ENCODE measurements at regions not wholly inside any gene's neighbourhood (a gene's known extent, or its start where the extent isn't known, plus 50 kb on each side); places are given as distances from the start of the nearest gene placed in this dataset.

DNA sequence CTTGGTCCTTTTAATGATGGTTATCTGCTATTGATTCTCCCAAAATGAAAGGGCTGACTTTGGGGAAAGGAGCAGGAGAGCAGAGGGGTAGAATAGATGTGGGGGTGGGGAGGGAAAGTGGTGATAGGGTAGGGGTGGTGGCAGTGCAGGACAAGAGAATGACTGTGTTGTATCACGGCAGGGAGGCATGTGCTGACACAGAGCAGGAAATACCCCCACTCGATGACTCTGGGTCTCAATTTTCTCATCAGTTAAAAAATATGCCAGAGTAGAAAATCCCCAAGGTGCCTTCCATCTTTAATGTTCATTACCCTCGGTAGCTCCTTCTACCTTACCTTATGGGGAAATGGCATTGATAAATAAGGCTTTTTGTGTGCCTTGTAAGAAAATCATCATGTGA is 79.0 kb upstream of the ATXN1 start:
- DNase-seq (ENCODE audit: insufficient read length) (no peak), FAIRE-seq (no peak)
- no peak for TF ChIP-seq POLR2AphosphoS5 (IDR thresholded peaks at IDR 0.05; ENCODE audit: low read depth, low read length)
- TF ChIP-seq TAF1 (IDR thresholded peaks at IDR 0.05; ENCODE audit: borderline replicate concordance, low read depth, low read length), result no peak
- no peak for TF ChIP-seq POLR2A (IDR thresholded peaks at IDR 0.05; ENCODE audit: low read depth, low read length)

DNA sequence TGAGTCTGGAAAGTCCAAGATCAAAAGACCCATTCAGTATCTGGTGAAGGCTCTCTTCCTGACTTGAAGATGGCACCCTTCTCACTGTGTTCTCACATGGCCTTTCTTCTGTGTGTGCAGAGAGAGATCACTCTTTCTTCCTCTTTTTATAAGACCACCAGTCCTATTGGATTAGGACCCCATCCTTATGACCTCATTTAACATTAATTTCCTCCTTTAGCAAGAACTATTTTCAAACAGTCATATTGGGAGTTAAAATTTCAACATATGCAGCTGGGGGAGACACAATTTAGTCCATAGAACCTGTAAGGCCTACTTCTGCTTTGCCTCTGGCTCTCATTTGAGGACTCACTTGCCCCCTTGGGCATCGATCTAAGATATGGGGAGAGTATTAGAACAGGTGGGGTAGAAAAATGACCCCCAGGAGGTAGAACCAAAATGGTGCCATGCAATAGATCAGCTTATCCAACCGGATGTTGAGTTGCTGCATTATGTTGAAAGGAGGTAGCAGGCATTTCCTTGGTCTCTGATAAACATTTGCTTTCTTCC is 78.4 kb upstream of the ATXN1 start:
- DNase-seq (ENCODE audit: insufficient read length) (no peak), FAIRE-seq (no peak)
- TF ChIP-seq POLR2A (IDR thresholded peaks at IDR 0.05; ENCODE audit: low read depth, low read length) (no peak), TAF1 (IDR thresholded peaks at IDR 0.05; ENCODE audit: borderline replicate concordance, low read depth, low read length) (no peak), POLR2AphosphoS5 (IDR thresholded peaks at IDR 0.05; ENCODE audit: low read depth, low read length) (no peak)

DNA sequence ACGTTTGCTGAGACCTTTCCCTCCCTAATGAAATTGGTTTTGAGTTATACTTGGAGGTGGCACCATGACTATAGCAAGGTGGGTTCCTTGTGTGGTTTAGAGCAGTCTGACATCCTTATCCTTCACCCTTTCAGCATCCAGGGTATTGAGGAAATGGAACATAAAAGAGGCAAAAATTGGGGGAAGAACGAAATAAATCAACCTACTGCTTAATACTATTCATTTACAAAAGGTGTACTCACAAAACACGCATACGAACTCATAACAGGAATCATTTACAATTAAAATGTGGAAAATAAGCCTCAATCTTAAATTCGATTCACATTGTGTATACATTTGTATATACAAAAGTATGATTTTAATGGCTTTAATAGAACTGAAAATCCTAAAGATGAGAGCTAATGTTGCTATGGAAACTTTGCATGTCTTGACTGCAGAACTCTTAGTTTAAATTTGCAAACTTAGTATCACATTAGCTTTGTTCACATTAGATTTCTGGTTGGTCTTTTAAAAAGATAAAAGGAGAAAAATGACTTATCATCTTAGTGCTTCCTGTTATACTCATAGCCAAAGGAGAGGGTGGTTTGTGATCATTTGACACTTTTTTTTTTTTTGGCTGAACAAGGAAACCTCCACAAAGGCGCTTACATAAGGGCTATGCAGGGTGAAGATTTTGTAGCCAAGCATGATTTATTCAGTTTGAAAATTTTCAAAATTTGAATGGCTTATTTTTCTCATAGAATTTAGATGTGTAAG is 76.1 kb upstream of the ATXN1 start:
- no peak for TF ChIP-seq POLR2AphosphoS5 (IDR thresholded peaks at IDR 0.05; ENCODE audit: low read depth, low read length)
- DNase-seq (ENCODE audit: insufficient read length) (no peak), FAIRE-seq (no peak)

DNA sequence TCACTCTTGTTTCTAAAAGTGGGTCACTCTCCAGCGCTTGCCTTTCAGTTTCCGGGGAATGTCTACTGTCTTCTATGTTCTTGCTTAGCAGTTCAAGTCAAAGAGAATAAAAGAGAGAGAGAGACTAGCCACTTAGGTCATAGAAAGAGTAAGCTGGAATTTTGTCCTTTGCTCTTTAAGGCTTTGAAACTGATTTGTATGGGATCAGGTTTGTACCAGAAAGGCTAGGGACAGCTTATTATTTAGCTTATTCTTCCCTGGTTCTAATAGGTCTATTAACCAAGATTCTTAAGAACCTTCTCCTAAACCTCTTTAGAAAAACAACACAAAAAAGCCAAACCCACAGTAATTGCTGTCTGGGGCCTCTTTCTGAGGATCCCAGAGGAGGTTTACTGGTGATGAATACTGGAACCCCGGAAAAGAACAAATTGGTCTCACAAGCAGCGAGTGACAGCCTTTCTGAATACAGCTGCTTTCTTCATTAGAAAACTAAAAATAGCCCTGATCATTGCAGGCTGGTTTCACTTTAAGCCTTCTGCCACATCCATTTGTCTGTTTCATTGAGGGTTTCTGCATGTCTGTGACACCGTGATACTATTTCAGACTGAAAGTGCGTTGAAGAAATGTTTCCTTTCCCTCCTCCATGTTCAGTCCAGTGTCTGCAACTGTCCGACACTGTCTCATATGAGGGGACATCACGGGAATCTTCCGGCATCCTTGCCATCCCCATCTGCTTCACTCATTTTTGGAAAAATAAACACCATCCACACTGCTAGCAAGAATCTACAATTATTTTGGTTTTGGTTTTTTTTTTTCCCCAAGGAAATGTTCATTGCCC is 75.1 kb upstream of the ATXN1 start:
- DNase-seq (ENCODE audit: insufficient read length) (peak; percentile 33), FAIRE-seq (peak; percentile 84)
- TF ChIP-seq TAF1 (IDR thresholded peaks at IDR 0.05; ENCODE audit: borderline replicate concordance, low read depth, low read length), result no peak
- TF ChIP-seq POLR2A (IDR thresholded peaks at IDR 0.05; ENCODE audit: low read depth, low read length), result no peak
- TF ChIP-seq POLR2AphosphoS5 (IDR thresholded peaks at IDR 0.05; ENCODE audit: low read depth, low read length), result peak; percentile 36; the same call in 1 of the 2 replicates

DNA sequence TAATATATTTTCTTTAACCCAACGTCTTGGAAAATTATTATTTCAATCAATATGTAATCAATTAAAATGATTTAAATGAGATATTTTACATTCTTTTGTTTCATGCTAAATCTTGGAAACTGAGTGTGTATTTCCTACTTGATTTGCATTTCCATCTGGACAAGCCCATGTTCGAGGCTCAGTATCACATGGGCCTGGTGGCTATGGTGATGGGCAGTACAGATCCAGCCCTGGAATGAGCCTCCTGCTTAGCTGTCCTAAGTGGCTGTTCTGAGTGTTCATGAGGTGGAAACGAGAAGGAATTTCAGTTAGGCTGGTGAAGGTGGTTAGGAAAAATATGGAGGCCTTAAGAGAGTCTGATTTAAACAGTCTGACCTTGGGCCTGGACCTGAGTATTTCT is 73.0 kb upstream of the ATXN1 start:
- no peak for DNase-seq (ENCODE audit: insufficient read length)
- TF ChIP-seq TAF1 (IDR thresholded peaks at IDR 0.05; ENCODE audit: borderline replicate concordance, low read depth, low read length), result no peak
- TF ChIP-seq POLR2AphosphoS5 (IDR thresholded peaks at IDR 0.05; ENCODE audit: low read depth, low read length), result no peak
- TF ChIP-seq POLR2A (IDR thresholded peaks at IDR 0.05; ENCODE audit: low read depth, low read length), result no peak
- FAIRE-seq, result no peak

DNA sequence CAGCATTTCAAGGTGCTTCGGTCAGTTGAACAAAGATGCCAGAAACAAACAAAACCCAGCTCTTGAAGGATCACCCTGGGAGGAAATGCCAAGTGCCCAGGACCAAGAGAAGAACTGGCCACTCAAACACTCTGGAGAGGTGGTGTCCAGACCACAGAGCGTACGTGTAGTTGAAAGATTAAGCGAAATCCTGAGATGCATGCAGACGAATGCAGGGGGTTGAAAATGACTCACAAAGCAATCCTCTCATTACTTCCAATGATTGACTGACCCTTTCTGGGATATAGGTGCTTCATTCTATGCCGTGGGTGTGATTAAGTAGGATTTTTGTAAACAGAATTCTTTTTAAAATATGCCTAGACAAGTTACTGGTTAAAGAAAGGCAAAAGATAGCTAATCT is 71.5 kb upstream of the ATXN1 start:
- no peak for DNase-seq (ENCODE audit: insufficient read length)
- TF ChIP-seq POLR2AphosphoS5 (IDR thresholded peaks at IDR 0.05; ENCODE audit: low read depth, low read length), result no peak
- TF ChIP-seq TAF1 (IDR thresholded peaks at IDR 0.05; ENCODE audit: borderline replicate concordance, low read depth, low read length), result no peak
- no peak for TF ChIP-seq POLR2A (IDR thresholded peaks at IDR 0.05; ENCODE audit: low read depth, low read length)
- FAIRE-seq, result no peak

DNA sequence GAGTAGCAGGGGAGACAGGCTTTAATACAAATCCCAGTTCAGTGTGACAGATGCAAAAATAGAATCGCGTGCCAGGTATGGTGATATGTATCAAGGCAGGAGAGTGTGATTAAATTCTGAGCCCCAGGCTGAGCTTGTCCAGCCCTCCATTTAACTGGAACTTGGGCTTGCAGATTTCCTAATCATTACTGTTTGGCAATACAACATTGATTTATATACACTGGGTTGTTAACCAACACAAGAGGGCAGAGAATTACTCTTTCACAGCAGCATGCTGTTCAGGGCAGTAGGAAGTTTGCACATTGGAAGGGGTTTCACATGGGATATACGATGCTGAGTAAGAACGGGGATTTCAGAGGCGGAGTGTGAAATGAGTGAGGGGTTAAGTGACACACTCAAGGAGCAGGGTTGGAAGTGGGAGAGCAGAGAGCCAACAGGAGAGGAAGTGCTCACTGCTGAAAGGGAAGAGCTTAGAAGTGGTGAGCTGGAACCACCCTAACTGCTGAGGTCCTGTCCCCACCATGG is 70.8 kb upstream of the ATXN1 start:
- FAIRE-seq (no peak), DNase-seq (ENCODE audit: insufficient read length) (no peak)
- TF ChIP-seq POLR2AphosphoS5 (IDR thresholded peaks at IDR 0.05; ENCODE audit: low read depth, low read length) (no peak), POLR2A (IDR thresholded peaks at IDR 0.05; ENCODE audit: low read depth, low read length) (no peak), TAF1 (IDR thresholded peaks at IDR 0.05; ENCODE audit: borderline replicate concordance, low read depth, low read length) (no peak)

DNA sequence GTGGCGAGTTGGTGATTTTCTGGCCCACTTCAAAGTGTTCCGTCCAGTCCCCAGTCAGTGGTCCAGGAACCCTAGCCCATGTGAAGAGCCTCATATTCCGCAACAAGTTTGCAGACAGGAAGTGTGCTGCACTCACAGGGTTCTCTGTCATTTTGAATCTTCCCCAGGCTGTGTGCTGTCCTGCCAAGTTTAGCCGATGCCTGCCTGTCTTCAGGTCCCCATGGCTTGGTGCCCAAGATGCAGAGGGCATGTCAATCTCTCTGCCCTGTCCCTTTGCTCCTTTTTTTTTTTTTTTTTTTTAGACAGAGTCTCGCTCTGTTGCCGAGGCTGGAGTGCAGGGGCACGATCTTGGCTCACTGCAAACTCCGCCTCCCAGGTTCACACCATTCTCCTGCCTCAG is 69.9 kb upstream of the ATXN1 start:
- FAIRE-seq (no peak), DNase-seq (ENCODE audit: insufficient read length) (no peak)
- TF ChIP-seq POLR2AphosphoS5 (IDR thresholded peaks at IDR 0.05; ENCODE audit: low read depth, low read length), result no peak
- no peak for TF ChIP-seq TAF1 (IDR thresholded peaks at IDR 0.05; ENCODE audit: borderline replicate concordance, low read depth, low read length)
- no peak for TF ChIP-seq POLR2A (IDR thresholded peaks at IDR 0.05; ENCODE audit: low read depth, low read length)

DNA sequence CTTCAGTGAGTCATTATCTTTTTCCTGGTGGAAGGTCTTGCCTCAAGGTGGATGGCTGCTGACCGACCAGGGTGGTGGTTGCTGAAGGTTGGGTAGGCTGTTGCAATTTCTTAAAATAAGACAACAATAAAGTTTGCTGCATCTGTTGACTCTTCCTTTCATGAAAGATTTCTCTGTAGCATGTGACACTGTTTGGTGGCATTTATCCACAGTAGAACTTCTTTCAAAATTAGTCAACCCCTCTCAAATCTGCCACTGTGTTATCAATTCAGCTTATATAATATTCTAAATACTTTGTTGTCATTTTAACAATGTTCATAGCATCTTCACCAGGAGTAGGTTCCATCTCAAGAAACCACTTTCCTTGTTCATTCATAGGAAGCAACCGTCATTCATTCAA is 66.8 kb upstream of the ATXN1 start:
- TF ChIP-seq POLR2A (IDR thresholded peaks at IDR 0.05; ENCODE audit: low read depth, low read length) (no peak), POLR2AphosphoS5 (IDR thresholded peaks at IDR 0.05; ENCODE audit: low read depth, low read length) (no peak), TAF1 (IDR thresholded peaks at IDR 0.05; ENCODE audit: borderline replicate concordance, low read depth, low read length) (no peak)
- FAIRE-seq, result no peak
- DNase-seq (ENCODE audit: insufficient read length), result no peak

DNA sequence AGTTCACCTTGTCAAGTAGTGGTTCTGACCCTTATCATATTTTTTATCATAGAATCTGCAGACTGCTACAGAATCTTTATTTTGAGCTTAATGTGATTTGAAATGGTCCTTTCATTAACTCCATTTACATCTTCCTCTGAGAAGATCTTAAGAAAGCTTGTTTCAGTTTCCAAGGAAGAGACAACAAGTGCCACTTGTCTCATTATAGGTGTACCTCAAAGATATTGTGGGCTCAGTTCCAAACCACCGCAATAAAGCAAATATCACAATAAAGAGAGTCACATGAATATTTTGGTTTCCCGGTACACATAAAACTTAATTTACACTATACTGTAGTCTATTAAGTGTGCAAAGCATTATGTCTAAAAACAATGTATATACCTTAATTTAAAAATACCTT is 66.4 kb upstream of the ATXN1 start:
- TF ChIP-seq POLR2AphosphoS5 (IDR thresholded peaks at IDR 0.05; ENCODE audit: low read depth, low read length) (no peak), POLR2A (IDR thresholded peaks at IDR 0.05; ENCODE audit: low read depth, low read length) (no peak), TAF1 (IDR thresholded peaks at IDR 0.05; ENCODE audit: borderline replicate concordance, low read depth, low read length) (no peak)
- no peak for DNase-seq (ENCODE audit: insufficient read length)
- FAIRE-seq, result no peak

DNA sequence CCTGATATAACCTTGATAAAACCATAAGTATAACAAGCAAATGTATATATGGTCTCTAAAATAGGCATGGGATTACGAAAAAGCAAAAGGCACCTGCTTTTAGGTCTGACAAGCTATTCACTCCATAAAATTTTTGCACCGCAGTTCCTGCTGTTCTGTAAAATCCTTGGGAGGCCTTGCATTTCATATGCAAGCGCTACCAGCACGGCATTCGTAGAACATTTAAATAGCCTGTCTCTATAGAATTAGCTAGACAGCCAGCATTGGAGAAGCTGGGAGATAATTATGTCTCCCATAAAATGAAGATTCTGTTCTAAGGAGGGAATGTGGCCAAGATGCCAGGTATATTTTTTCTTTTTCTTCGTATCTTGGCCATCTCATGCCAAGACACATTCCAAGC is 64.5 kb upstream of the ATXN1 start:
- TF ChIP-seq TAF1 (IDR thresholded peaks at IDR 0.05; ENCODE audit: borderline replicate concordance, low read depth, low read length) (no peak), POLR2AphosphoS5 (IDR thresholded peaks at IDR 0.05; ENCODE audit: low read depth, low read length) (no peak), POLR2A (IDR thresholded peaks at IDR 0.05; ENCODE audit: low read depth, low read length) (no peak)
- no peak for FAIRE-seq

More for the DNA sequence above, 64.5 kb upstream of the ATXN1 start:
- no peak for DNase-seq (ENCODE audit: insufficient read length)
